H54 (cell line): ENCODE measurements at regions not wholly inside any gene's neighbourhood (a gene's known extent, or its start where the extent isn't known, plus 50 kb on each side); places are given as distances from the start of the nearest gene placed in this dataset.

Experiments
- DNase-seq: peaks from one replicate; pipeline ENCODE4 v3.0.0; 2011; ENCODE audit warnings: low spot score, mixed read lengths; ENCODE audit not compliant: insufficient read length
- FAIRE-seq: peaks from 3 replicates; lab custom pipeline; 2011; peaks lifted over from hg19 to GRCh38; lab: Jason Lieb, UNC
- POLR2A ChIP-seq: IDR thresholded peaks from 2 replicates; pipeline ENCODE4 v1.6.1; 2011; ENCODE audit warnings: low read depth, mild to moderate bottlenecking, low read length

- FAIRE-seq: no peak
- no peak for TF ChIP-seq POLR2A
- no peak for DNase-seq
Observed at GRCh38 chr17:54493691-54494090, 407.0 kb upstream of the TOM1L1 start.

GRCh38 chr17:54494721-54495715, 405.6 kb upstream of the TOM1L1 start:
- no peak for TF ChIP-seq POLR2A
- FAIRE-seq: no peak
- no peak for DNase-seq

GRCh38 chr17:54505404-54505803, 395.2 kb upstream of the TOM1L1 start:
- no peak for TF ChIP-seq POLR2A
- no peak for DNase-seq
- no peak for FAIRE-seq

GRCh38 chr17:54518706-54519105, 381.9 kb upstream of the TOM1L1 start:
- FAIRE-seq: no peak
- TF ChIP-seq POLR2A: no peak

GRCh38 chr17:54521137-54521536, 379.5 kb upstream of the TOM1L1 start:
- no peak for FAIRE-seq
- DNase-seq: no peak
- TF ChIP-seq POLR2A: no peak

More at GRCh38 chr17:54518706-54519105, 381.9 kb upstream of the TOM1L1 start:
- no peak for DNase-seq

- no peak for FAIRE-seq
- no peak for DNase-seq
- no peak for TF ChIP-seq POLR2A
Observed at GRCh38 chr17:54524501-54524900, 376.2 kb upstream of the TOM1L1 start.

GRCh38 chr17:54527941-54528340, 372.7 kb upstream of the TOM1L1 start:
- TF ChIP-seq POLR2A: no peak
- FAIRE-seq: no peak

GRCh38 chr17:54530398-54530797, 370.3 kb upstream of the TOM1L1 start:
- FAIRE-seq (no peak), DNase-seq (no peak)
- no peak for TF ChIP-seq POLR2A

More at GRCh38 chr17:54527941-54528340, 372.7 kb upstream of the TOM1L1 start:
- no peak for DNase-seq

- TF ChIP-seq POLR2A: no peak
- DNase-seq: no peak
- FAIRE-seq: no peak
Observed at GRCh38 chr17:54536306-54536705, 364.3 kb upstream of the TOM1L1 start.

- TF ChIP-seq POLR2A: no peak
- no peak for FAIRE-seq
- DNase-seq: no peak
Observed at GRCh38 chr17:54537656-54538055, 363.0 kb upstream of the TOM1L1 start.

GRCh38 chr17:54544249-54544648, 356.4 kb upstream of the TOM1L1 start:
- no peak for FAIRE-seq
- TF ChIP-seq POLR2A: no peak
- DNase-seq: no peak

- no peak for DNase-seq
- no peak for TF ChIP-seq POLR2A
- no peak for FAIRE-seq
Observed at GRCh38 chr17:54559883-54560282, 340.8 kb upstream of the TOM1L1 start.

- no peak for TF ChIP-seq POLR2A
- no peak for FAIRE-seq
- DNase-seq: no peak
Observed at GRCh38 chr17:54608634-54609155, 292.0 kb upstream of the TOM1L1 start.

- no peak for TF ChIP-seq POLR2A
- DNase-seq: no peak
- no peak for FAIRE-seq
Observed at GRCh38 chr17:54620399-54620978, 280.2 kb upstream of the TOM1L1 start.
